ENCODE measurements at regions not wholly inside any gene's neighbourhood (a gene's known extent, or its start where the extent isn't known, plus 50 kb on each side); places are given as distances from the start of the nearest gene placed in this dataset.

DNA sequence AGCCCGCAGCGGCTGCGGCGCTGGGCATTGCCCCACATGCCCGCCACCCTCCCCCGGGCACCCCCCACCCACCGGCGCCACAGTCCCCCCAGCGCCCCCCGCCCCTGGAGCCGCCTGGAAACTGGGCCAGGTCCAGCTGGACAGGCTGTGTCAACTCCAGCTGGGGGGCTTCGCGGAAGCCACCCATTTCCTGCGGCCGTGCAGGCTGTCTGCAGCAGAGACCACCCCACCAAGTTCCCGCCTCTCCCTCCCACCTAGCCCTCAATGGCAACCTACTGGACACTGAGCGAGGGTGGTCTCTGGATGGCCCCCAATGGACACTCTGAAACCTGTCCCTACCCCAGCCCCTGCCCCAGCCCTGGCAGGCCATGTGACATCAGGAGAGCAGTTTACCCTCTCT lies 62.8 kb upstream of the GATA2 start:
- Histone ChIP-seq H3K27me3 (peaks cover 0 to 11% of the 10 kb centered on the region in 2 donors), H3K9me3 (no peaks in the 10 kb centered on the region), H3K27ac (peak overlapping the region in 2 of 4 donors; percentile 21 to 26), H3K36me3 (no peaks in the 10 kb centered on the region), H3K4me1 (peaks cover 0 to 4% (median 0%) of the 10 kb centered on the region in 4 donors), H3K4me3 (no peak overlapping the region)
- TF ChIP-seq, protein P1, sequence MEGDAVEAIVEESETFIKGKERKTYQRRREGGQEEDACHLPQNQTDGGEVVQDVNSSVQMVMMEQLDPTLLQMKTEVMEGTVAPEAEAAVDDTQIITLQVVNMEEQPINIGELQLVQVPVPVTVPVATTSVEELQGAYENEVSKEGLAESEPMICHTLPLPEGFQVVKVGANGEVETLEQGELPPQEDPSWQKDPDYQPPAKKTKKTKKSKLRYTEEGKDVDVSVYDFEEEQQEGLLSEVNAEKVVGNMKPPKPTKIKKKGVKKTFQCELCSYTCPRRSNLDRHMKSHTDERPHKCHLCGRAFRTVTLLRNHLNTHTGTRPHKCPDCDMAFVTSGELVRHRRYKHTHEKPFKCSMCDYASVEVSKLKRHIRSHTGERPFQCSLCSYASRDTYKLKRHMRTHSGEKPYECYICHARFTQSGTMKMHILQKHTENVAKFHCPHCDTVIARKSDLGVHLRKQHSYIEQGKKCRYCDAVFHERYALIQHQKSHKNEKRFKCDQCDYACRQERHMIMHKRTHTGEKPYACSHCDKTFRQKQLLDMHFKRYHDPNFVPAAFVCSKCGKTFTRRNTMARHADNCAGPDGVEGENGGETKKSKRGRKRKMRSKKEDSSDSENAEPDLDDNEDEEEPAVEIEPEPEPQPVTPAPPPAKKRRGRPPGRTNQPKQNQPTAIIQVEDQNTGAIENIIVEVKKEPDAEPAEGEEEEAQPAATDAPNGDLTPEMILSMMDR (IDR thresholded peaks at IDR 0.05), result no peak
- TF ChIP-seq POLR2A (IDR thresholded peaks at IDR 0.05), result no peak
- no peak for DNase-seq

DNA sequence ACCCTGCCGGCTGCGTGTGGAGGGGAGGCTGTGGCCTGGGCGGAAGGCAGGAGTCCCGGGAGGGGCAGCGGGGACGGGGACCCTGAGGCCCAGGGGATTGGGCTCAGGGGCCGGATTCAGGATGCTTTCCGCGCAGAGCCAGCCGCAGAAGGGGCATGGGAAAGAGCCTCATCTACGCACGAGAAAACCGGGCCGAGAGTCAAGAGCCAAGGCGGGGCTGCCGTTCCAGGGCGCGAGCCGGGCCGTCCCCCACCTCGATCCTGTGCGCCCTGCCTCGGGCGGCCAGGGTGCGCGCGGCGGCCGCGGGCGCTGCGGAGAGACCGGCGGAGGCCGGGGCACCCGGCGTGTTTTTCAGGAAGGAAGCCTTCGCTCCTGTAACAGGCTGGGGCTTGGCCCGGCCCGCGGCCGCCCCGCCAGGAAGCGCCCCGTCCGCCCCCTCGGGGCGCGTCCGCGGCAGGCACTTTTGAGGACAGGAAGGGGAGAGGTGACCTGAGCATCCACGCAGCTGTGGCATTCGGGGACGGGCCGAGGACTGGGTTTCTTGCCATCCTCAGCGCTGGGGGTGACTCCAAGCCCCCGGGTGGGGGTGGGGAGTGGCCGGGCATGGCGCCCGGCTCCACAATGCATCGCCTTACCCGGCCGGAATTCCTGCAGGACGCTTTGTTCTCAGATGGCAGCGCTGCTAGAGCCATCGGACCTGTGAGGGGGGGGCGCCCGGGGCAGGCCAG lies 62.3 kb upstream of the GATA2 start:
- peak in 1 of 3 donors; percentile 46 for DNase-seq
- Histone ChIP-seq H3K27ac (peak overlapping the region in 2 of 4 donors; percentile 19 to 50), H3K36me3 (no peaks in the 10 kb centered on the region), H3K4me3 (no peak overlapping the region), H3K9me3 (peaks cover 0 to 3% (median 0%) of the 10 kb centered on the region in 4 donors), H3K4me1 (peaks cover 0 to 4% (median 0%) of the 10 kb centered on the region in 4 donors), H3K27me3 (peaks cover 0 to 11% of the 10 kb centered on the region in 2 donors)
- TF ChIP-seq POLR2A (IDR thresholded peaks at IDR 0.05), result no peak
- TF ChIP-seq, protein P1 (IDR thresholded peaks at IDR 0.05), result no peak

DNA sequence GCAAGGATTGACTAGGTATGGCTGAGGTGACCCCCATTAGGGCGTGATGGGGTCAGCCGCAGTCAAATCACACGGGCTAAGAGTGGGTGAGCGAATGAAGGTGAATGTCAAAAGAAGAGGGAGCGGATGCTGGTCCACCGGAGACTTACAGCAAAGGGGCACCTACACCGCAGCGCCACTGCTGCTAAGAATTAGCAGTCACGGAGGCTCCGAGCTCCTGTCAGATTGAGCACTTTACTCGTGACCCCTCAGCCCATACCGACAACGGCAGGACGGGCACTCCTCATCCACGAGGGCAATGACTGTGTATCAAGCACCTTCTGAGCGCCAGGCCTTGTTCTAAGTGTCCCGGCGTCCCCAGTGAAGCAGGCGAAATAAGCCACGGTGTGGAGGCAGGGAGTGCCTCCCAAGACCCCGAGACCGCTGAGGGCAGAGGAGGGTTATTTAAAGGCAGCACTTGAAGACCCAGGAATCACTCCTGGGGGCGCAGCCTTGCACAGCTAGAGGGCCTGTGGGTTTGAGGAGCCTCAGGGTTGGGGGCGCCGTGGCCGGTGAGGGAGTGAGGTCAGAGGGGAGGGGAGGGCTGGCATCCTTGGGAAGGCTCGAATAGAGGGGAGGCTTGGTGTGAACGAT lies 61.6 kb upstream of the GATA2 start:
- TF ChIP-seq, protein P1 (IDR thresholded peaks at IDR 0.05), result no peak
- no peak for TF ChIP-seq POLR2A (IDR thresholded peaks at IDR 0.05)
- DNase-seq, result peak in 1 of 3 donors; percentile 38
- H3K36me3 ChIP-seq, result no peaks in the 10 kb centered on the region
- H3K27me3 ChIP-seq, result peaks cover 0 to 11% of the 10 kb centered on the region in 2 donors
- H3K9me3 ChIP-seq, result peaks cover 0 to 3% (median 0%) of the 10 kb centered on the region in 4 donors
- H3K27ac ChIP-seq, result peak overlapping the region in 2 of 4 donors; percentile 19 to 50
- H3K4me1 ChIP-seq, result peaks cover 0 to 4% (median 0%) of the 10 kb centered on the region in 4 donors
- H3K4me3 ChIP-seq, result no peak overlapping the region

DNA sequence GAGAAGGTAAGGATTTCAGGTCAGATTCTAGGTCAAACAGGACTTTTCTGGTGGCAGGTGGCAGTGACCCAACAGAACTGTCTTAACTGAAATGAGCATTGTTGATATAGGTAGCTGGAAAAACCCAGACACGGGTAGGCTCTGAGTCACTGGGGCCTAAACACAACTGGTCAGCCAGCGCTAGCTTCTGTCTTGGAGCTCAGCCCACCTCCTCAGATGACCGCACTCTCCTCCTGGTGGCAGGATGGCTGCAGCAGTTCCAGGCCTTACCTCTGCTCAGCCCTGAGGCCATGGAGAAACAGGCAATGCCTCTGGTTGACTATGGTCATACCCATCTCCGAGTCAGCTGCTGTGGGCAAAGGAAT lies 61.1 kb upstream of the GATA2 start:
- Histone ChIP-seq H3K27ac (peak overlapping the region in 1 of 4 donors; percentile 19), H3K36me3 (no peaks in the 10 kb centered on the region), H3K4me1 (peaks cover 0 to 4% (median 2%) of the 10 kb centered on the region in 4 donors), H3K9me3 (peaks cover 0 to 3% (median 0%) of the 10 kb centered on the region in 4 donors), H3K4me3 (no peak overlapping the region), H3K27me3 (peaks cover 0 to 11% of the 10 kb centered on the region in 2 donors)
- no peak for DNase-seq
- TF ChIP-seq, protein P1 (IDR thresholded peaks at IDR 0.05), result no peak
- TF ChIP-seq POLR2A (IDR thresholded peaks at IDR 0.05), result no peak

DNA sequence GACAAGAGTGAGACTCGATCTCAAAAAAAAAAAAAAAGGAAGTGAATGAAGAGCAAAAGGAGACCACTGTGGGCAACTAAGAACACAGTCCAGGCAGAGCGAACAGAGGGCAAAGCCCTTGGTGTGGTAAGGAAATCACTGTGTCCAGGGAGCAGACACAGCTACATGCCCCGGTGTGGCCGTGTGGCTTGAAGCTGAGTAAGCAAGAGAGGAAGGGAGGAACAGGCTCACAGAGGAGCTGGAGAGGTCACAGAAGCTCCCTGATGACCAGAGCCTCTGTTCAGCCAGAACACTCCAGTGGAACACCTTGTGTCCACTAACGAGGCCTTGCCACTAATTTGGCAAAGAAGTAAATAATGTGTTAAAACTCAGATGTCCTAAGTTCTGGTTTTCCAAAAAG lies 60.6 kb upstream of the GATA2 start:
- Histone ChIP-seq H3K4me3 (no peak overlapping the region), H3K27ac (no peak overlapping the region), H3K36me3 (no peaks in the 10 kb centered on the region), H3K27me3 (peaks cover 0 to 11% of the 10 kb centered on the region in 2 donors), H3K4me1 (peaks cover 0 to 7% (median 2%) of the 10 kb centered on the region in 4 donors), H3K9me3 (peaks cover 0 to 3% (median 0%) of the 10 kb centered on the region in 4 donors)
- DNase-seq, result no peak
- no peak for TF ChIP-seq POLR2A (IDR thresholded peaks at IDR 0.05)

DNA sequence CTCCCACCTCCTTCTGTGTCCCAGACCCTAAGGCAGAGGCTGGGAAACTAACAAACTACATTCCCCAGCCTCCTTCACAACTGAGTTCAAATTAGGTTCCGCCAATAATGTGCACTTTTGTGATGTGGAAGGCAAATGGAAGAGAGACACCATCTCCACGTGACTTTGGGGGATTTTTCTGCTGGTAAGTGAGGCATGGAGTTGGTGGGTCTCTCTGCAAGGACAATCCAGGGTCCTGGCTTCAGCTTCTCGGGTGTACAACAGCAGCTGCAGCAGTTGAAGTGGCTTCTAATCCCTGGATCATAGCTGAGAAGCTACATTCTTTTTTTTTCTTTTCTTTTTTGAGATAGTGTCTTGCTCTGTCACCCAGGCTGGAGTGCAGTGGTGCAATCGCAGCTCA lies 58.9 kb upstream of the GATA2 start:
- no peak for TF ChIP-seq POLR2A (IDR thresholded peaks at IDR 0.05)
- TF ChIP-seq, protein P1 (IDR thresholded peaks at IDR 0.05), result no peak
- no peak overlapping the region for H3K4me3 ChIP-seq
- no peak for DNase-seq
- peaks cover 0 to 11% of the 10 kb centered on the region in 2 donors for H3K27me3 ChIP-seq
- peaks cover 0 to 7% (median 2%) of the 10 kb centered on the region in 4 donors for H3K4me1 ChIP-seq
- H3K36me3 ChIP-seq, result no peaks in the 10 kb centered on the region
- peaks cover 0 to 3% (median 0%) of the 10 kb centered on the region in 4 donors for H3K9me3 ChIP-seq
- no peak overlapping the region for H3K27ac ChIP-seq
